ENCODE measurements at regions not wholly inside any gene's neighbourhood (a gene's known extent, or its start where the extent isn't known, plus 50 kb on each side); places are given as distances from the start of the nearest gene placed in this dataset.

- TF ChIP-seq POLR2A (IDR thresholded peaks at IDR 0.05), result no peak
- no peak for TF ChIP-seq POLR2AphosphoS5 (IDR thresholded peaks at IDR 0.05)
- TF ChIP-seq CTCF (IDR thresholded peaks at IDR 0.05), result no peak
Observed at GRCh38 chr15:93180128-93180527, 91.1 kb upstream of the RGMA start.
